ENCODE measurements at regions not wholly inside any gene's neighbourhood (a gene's known extent, or its start where the extent isn't known, plus 50 kb on each side); places are given as distances from the start of the nearest gene placed in this dataset.

GRCh38 chr3:74054566-74054965 is 429.8 kb upstream of the PDZRN3 start:
- Histone ChIP-seq H3K4me1 (ENCODE audit: control insufficient read depth in 2 of 2, insufficient read depth in 2 of 2, low read length in 1 of 2) (no peaks in the 10 kb centered on the region), H3K27me3 (ENCODE audit: control insufficient read depth in 1 of 2, insufficient read depth in 2 of 2, low read length in 2 of 2) (no peaks in the 10 kb centered on the region), H3K4me3 (ENCODE audit: low read depth in 1 of 2, low read length in 2 of 2) (no peak overlapping the region), H3K9me3 (ENCODE audit: control insufficient read depth in 2 of 2, insufficient read depth in 1 of 2, low read depth in 1 of 2, low read length in 1 of 2) (peaks cover 0 to 2% of the 10 kb centered on the region in 2 donors), H3K27ac (ENCODE audit: low read depth in 2 of 2, low read length in 1 of 2) (no peak overlapping the region), H3K36me3 (ENCODE audit: control insufficient read depth in 2 of 2, insufficient read depth in 2 of 2, low read length in 1 of 2) (no peaks in the 10 kb centered on the region)

- Histone ChIP-seq H3K36me3 (ENCODE audit: control insufficient read depth in 2 of 2, insufficient read depth in 2 of 2, low read length in 1 of 2) (no peaks in the 10 kb centered on the region), H3K9me3 (ENCODE audit: control insufficient read depth in 2 of 2, insufficient read depth in 1 of 2, low read depth in 1 of 2, low read length in 1 of 2) (peaks cover 0 to 2% of the 10 kb centered on the region in 2 donors), H3K27ac (ENCODE audit: low read depth in 2 of 2, low read length in 1 of 2) (no peak overlapping the region), H3K4me1 (ENCODE audit: control insufficient read depth in 2 of 2, insufficient read depth in 2 of 2, low read length in 1 of 2) (no peaks in the 10 kb centered on the region), H3K4me3 (ENCODE audit: low read depth in 1 of 2, low read length in 2 of 2) (no peak overlapping the region), H3K27me3 (ENCODE audit: control insufficient read depth in 1 of 2, insufficient read depth in 2 of 2, low read length in 2 of 2) (no peaks in the 10 kb centered on the region)
Measured at GRCh38 chr3:74053970-74054516, 429.3 kb upstream of the PDZRN3 start.

GRCh38 chr3:74049444-74049843 is 424.7 kb upstream of the PDZRN3 start:
- WGBS, 2 donors, result 68% methylated on average over 5 of the region's 5 CpGs
- Histone ChIP-seq H3K4me1 (ENCODE audit: control insufficient read depth in 2 of 2, insufficient read depth in 2 of 2, low read length in 1 of 2) (no peaks in the 10 kb centered on the region), H3K36me3 (ENCODE audit: control insufficient read depth in 2 of 2, insufficient read depth in 2 of 2, low read length in 1 of 2) (no peaks in the 10 kb centered on the region), H3K9me3 (ENCODE audit: control insufficient read depth in 2 of 2, insufficient read depth in 1 of 2, low read depth in 1 of 2, low read length in 1 of 2) (peaks cover 0 to 2% of the 10 kb centered on the region in 2 donors), H3K27ac (ENCODE audit: low read depth in 2 of 2, low read length in 1 of 2) (no peak overlapping the region), H3K27me3 (ENCODE audit: control insufficient read depth in 1 of 2, insufficient read depth in 2 of 2, low read length in 2 of 2) (no peaks in the 10 kb centered on the region), H3K4me3 (ENCODE audit: low read depth in 1 of 2, low read length in 2 of 2) (no peak overlapping the region)

GRCh38 chr3:74048699-74049098 is 424.0 kb upstream of the PDZRN3 start:
- Histone ChIP-seq H3K9me3 (ENCODE audit: control insufficient read depth in 2 of 2, insufficient read depth in 1 of 2, low read depth in 1 of 2, low read length in 1 of 2) (peaks cover 0 to 2% of the 10 kb centered on the region in 2 donors), H3K27me3 (ENCODE audit: control insufficient read depth in 1 of 2, insufficient read depth in 2 of 2, low read length in 2 of 2) (no peaks in the 10 kb centered on the region), H3K27ac (ENCODE audit: low read depth in 2 of 2, low read length in 1 of 2) (no peak overlapping the region), H3K4me3 (ENCODE audit: low read depth in 1 of 2, low read length in 2 of 2) (no peak overlapping the region), H3K36me3 (ENCODE audit: control insufficient read depth in 2 of 2, insufficient read depth in 2 of 2, low read length in 1 of 2) (no peaks in the 10 kb centered on the region), H3K4me1 (ENCODE audit: control insufficient read depth in 2 of 2, insufficient read depth in 2 of 2, low read length in 1 of 2) (no peaks in the 10 kb centered on the region)

GRCh38 chr3:74045000-74045399 is 420.3 kb upstream of the PDZRN3 start:
- no peaks in the 10 kb centered on the region for H3K36me3 ChIP-seq (ENCODE audit: control insufficient read depth in 2 of 2, insufficient read depth in 2 of 2, low read length in 1 of 2)
- H3K9me3 ChIP-seq (ENCODE audit: control insufficient read depth in 2 of 2, insufficient read depth in 1 of 2, low read depth in 1 of 2, low read length in 1 of 2), result peaks cover 0 to 2% of the 10 kb centered on the region in 2 donors
- 85 to 93% methylated on average over 2 of the region's 2 CpGs for WGBS, 2 donors
- no peak overlapping the region for H3K27ac ChIP-seq (ENCODE audit: low read depth in 2 of 2, low read length in 1 of 2)
- no peak overlapping the region for H3K4me3 ChIP-seq (ENCODE audit: low read depth in 1 of 2, low read length in 2 of 2)
- no peaks in the 10 kb centered on the region for H3K4me1 ChIP-seq (ENCODE audit: control insufficient read depth in 2 of 2, insufficient read depth in 2 of 2, low read length in 1 of 2)
- no peaks in the 10 kb centered on the region for H3K27me3 ChIP-seq (ENCODE audit: control insufficient read depth in 1 of 2, insufficient read depth in 2 of 2, low read length in 2 of 2)

GRCh38 chr3:74041068-74041675 is 416.4 kb upstream of the PDZRN3 start:
- H3K9me3 ChIP-seq (ENCODE audit: control insufficient read depth in 2 of 2, insufficient read depth in 1 of 2, low read depth in 1 of 2, low read length in 1 of 2), result no peaks in the 10 kb centered on the region
- H3K4me1 ChIP-seq (ENCODE audit: control insufficient read depth in 2 of 2, insufficient read depth in 2 of 2, low read length in 1 of 2), result no peaks in the 10 kb centered on the region
- H3K27me3 ChIP-seq (ENCODE audit: control insufficient read depth in 1 of 2, insufficient read depth in 2 of 2, low read length in 2 of 2), result no peaks in the 10 kb centered on the region
- H3K27ac ChIP-seq (ENCODE audit: low read depth in 2 of 2, low read length in 1 of 2), result no peak overlapping the region
- H3K4me3 ChIP-seq (ENCODE audit: low read depth in 1 of 2, low read length in 2 of 2), result no peak overlapping the region
- H3K36me3 ChIP-seq (ENCODE audit: control insufficient read depth in 2 of 2, insufficient read depth in 2 of 2, low read length in 1 of 2), result no peaks in the 10 kb centered on the region
- 47 to 54% methylated on average over 6 of the region's 6 CpGs for WGBS, 2 donors

GRCh38 chr3:74039105-74039504 is 414.4 kb upstream of the PDZRN3 start:
- Histone ChIP-seq H3K36me3 (ENCODE audit: control insufficient read depth in 2 of 2, insufficient read depth in 2 of 2, low read length in 1 of 2) (no peaks in the 10 kb centered on the region), H3K9me3 (ENCODE audit: control insufficient read depth in 2 of 2, insufficient read depth in 1 of 2, low read depth in 1 of 2, low read length in 1 of 2) (no peaks in the 10 kb centered on the region), H3K4me3 (ENCODE audit: low read depth in 1 of 2, low read length in 2 of 2) (no peak overlapping the region), H3K4me1 (ENCODE audit: control insufficient read depth in 2 of 2, insufficient read depth in 2 of 2, low read length in 1 of 2) (no peaks in the 10 kb centered on the region), H3K27ac (ENCODE audit: low read depth in 2 of 2, low read length in 1 of 2) (no peak overlapping the region), H3K27me3 (ENCODE audit: control insufficient read depth in 1 of 2, insufficient read depth in 2 of 2, low read length in 2 of 2) (no peaks in the 10 kb centered on the region)
- WGBS, 2 donors, result 62 to 65% methylated on average over 1 of the region's 1 CpG

GRCh38 chr3:74036568-74036967 is 411.8 kb upstream of the PDZRN3 start:
- WGBS, 2 donors, result 0% methylated on average over 1 of the region's 1 CpG
- Histone ChIP-seq H3K27me3 (ENCODE audit: control insufficient read depth in 1 of 2, insufficient read depth in 2 of 2, low read length in 2 of 2) (no peaks in the 10 kb centered on the region), H3K27ac (ENCODE audit: low read depth in 2 of 2, low read length in 1 of 2) (no peak overlapping the region), H3K36me3 (ENCODE audit: control insufficient read depth in 2 of 2, insufficient read depth in 2 of 2, low read length in 1 of 2) (no peaks in the 10 kb centered on the region), H3K9me3 (ENCODE audit: control insufficient read depth in 2 of 2, insufficient read depth in 1 of 2, low read depth in 1 of 2, low read length in 1 of 2) (no peaks in the 10 kb centered on the region), H3K4me1 (ENCODE audit: control insufficient read depth in 2 of 2, insufficient read depth in 2 of 2, low read length in 1 of 2) (no peaks in the 10 kb centered on the region), H3K4me3 (ENCODE audit: low read depth in 1 of 2, low read length in 2 of 2) (no peak overlapping the region)

- no peaks in the 10 kb centered on the region for H3K27me3 ChIP-seq (ENCODE audit: control insufficient read depth in 1 of 2, insufficient read depth in 2 of 2, low read length in 2 of 2)
- no peaks in the 10 kb centered on the region for H3K9me3 ChIP-seq (ENCODE audit: control insufficient read depth in 2 of 2, insufficient read depth in 1 of 2, low read depth in 1 of 2, low read length in 1 of 2)
- no peaks in the 10 kb centered on the region for H3K36me3 ChIP-seq (ENCODE audit: control insufficient read depth in 2 of 2, insufficient read depth in 2 of 2, low read length in 1 of 2)
- H3K4me3 ChIP-seq (ENCODE audit: low read depth in 1 of 2, low read length in 2 of 2), result no peak overlapping the region
- 83 to 85% methylated on average over 3 of the region's 3 CpGs for WGBS, 2 donors
- H3K4me1 ChIP-seq (ENCODE audit: control insufficient read depth in 2 of 2, insufficient read depth in 2 of 2, low read length in 1 of 2), result no peaks in the 10 kb centered on the region
- H3K27ac ChIP-seq (ENCODE audit: low read depth in 2 of 2, low read length in 1 of 2), result no peak overlapping the region
Measured at GRCh38 chr3:74036102-74036501, 411.4 kb upstream of the PDZRN3 start.

GRCh38 chr3:74033806-74034205 is 409.1 kb upstream of the PDZRN3 start:
- Histone ChIP-seq H3K36me3 (ENCODE audit: control insufficient read depth in 2 of 2, insufficient read depth in 2 of 2, low read length in 1 of 2) (no peaks in the 10 kb centered on the region), H3K27ac (ENCODE audit: low read depth in 2 of 2, low read length in 1 of 2) (no peak overlapping the region), H3K4me1 (ENCODE audit: control insufficient read depth in 2 of 2, insufficient read depth in 2 of 2, low read length in 1 of 2) (no peaks in the 10 kb centered on the region), H3K4me3 (ENCODE audit: low read depth in 1 of 2, low read length in 2 of 2) (no peak overlapping the region), H3K27me3 (ENCODE audit: control insufficient read depth in 1 of 2, insufficient read depth in 2 of 2, low read length in 2 of 2) (no peaks in the 10 kb centered on the region), H3K9me3 (ENCODE audit: control insufficient read depth in 2 of 2, insufficient read depth in 1 of 2, low read depth in 1 of 2, low read length in 1 of 2) (no peaks in the 10 kb centered on the region)
- WGBS, 2 donors, result 72 to 78% methylated on average over 2 of the region's 2 CpGs
